CD4-positive, alpha-beta T cell (primary cell): ENCODE measurements at regions not wholly inside any gene's neighbourhood (a gene's known extent, or its start where the extent isn't known, plus 50 kb on each side); places are given as distances from the start of the nearest gene placed in this dataset.

Source experiments
- ATAC-seq: fragments of 200-7000 bp; cut with Tn5 transposase; one replicate; pipeline ENCODE4 v1.10.0; 2022; ENCODE audit warnings: mild to moderate bottlenecking; ENCODE audit not compliant: poor library complexity
- CTCF ChIA-PET: fragments of 350-600 bp; sonication (Branson Sonifier 250); formaldehyde crosslinking; loops from one replicate; lab custom pipeline; 2021; ENCODE audit warnings: antibody characterized with exemption, inconsistent platforms; lab: Charles Lee
- POLR2A ChIA-PET: fragments of 350-600 bp; sonication (Branson Sonifier 250); formaldehyde crosslinking; loops from one replicate; lab custom pipeline; 2021; ENCODE audit warnings: antibody characterized with exemption, inconsistent platforms; lab: Charles Lee
- DNase-seq, 14 experiments: peaks; one replicate each; pipeline ENCODE4 v3.0.0-alpha.2; 2013 to 2020; ENCODE audit warnings: mixed read lengths in 2 of 14
- H3K27ac ChIP-seq, 2 donors: one replicate each; pipeline versions ENCODE4 v1.5.1 to v1.7.0; 2013; ENCODE audit warnings: low read length in 2 of 2, low read depth in 1 of 2, mild to moderate bottlenecking in 1 of 2
- H3K27me3 ChIP-seq, 2 experiments: 1 replicate in 1 of 2; 2 replicates in 1 of 2; pipeline versions ENCODE4 v1.6.1 to v1.7.0; 2013; ENCODE audit warnings: low read length in 2 of 2, control low read depth in 1 of 2, mild to moderate bottlenecking in 1 of 2, moderate library complexity in 1 of 2; ENCODE audit not compliant: insufficient read depth in 2 of 2, control insufficient read depth in 1 of 2
- H3K36me3 ChIP-seq: one replicate; pipeline ENCODE4 v1.6.1; 2013; ENCODE audit warnings: low read length, control low read depth; ENCODE audit not compliant: insufficient read depth
- H3K4me1 ChIP-seq: one replicate; pipeline ENCODE4 v1.6.1; 2013; ENCODE audit warnings: low read length, control low read depth; ENCODE audit not compliant: insufficient read depth
- H3K4me3 ChIP-seq: one replicate; pipeline ENCODE4 v1.5.1; 2013; ENCODE audit warnings: mild to moderate bottlenecking, low read length, moderate library complexity
- H3K9me3 ChIP-seq, 2 experiments: 1 replicate in 1 of 2; 2 replicates in 1 of 2; pipeline versions ENCODE4 v1.6.1 to v1.7.0; 2013; ENCODE audit warnings: low read length in 2 of 2, mild to moderate bottlenecking in 2 of 2, control low read depth in 1 of 2, moderate library complexity in 1 of 2; ENCODE audit not compliant: control insufficient read depth in 1 of 2, insufficient read depth in 1 of 2
- H3K27ac Mint-ChIP-seq: one replicate; pipeline ENCODE4 v1.8.0; 2020; ENCODE audit warnings: mixed read lengths
- H3K27me3 Mint-ChIP-seq: one replicate; pipeline ENCODE4 v1.8.0; 2021; ENCODE audit warnings: mixed read lengths
- H3K36me3 Mint-ChIP-seq: one replicate; pipeline ENCODE4 v1.8.0; 2021; ENCODE audit warnings: low read depth, mixed read lengths
- H3K4me1 Mint-ChIP-seq: one replicate; pipeline ENCODE4 v1.8.0; 2021; ENCODE audit warnings: low read depth, mixed read lengths
- H3K4me3 Mint-ChIP-seq: one replicate; pipeline ENCODE4 v1.8.0; 2020; ENCODE audit warnings: mild to moderate bottlenecking, mixed read lengths
- H3K9me3 Mint-ChIP-seq: one replicate; pipeline ENCODE4 v1.8.0; 2020; ENCODE audit warnings: mixed read lengths
- intact Hi-C, 2 experiments: fragments of 100-400 bp; cut with DNase I in 1 of 2; cut with micrococcal nuclease in 1 of 2; formaldehyde crosslinking; loops; one replicate each; pipeline versions ENCODE4 v1.15.1 to v1.9.0; 2023 to 2025; cut with DNase I, micrococcal nuclease
- TF ChIP-seq, protein P1 (sequence below): fragments of 200-600 bp; IDR thresholded peaks from one replicate; pipeline ENCODE4 v1.8.0; 2022; ENCODE audit warnings: antibody characterized with exemption, mild to moderate bottlenecking

GRCh38 chr19:30890033-30890432 lies 459.2 kb downstream of the TSHZ3 start:
- Mint-ChIP-seq H3K27me3 (peaks cover 20% of the 10 kb centered on the region), H3K36me3 (no peaks in the 10 kb centered on the region), H3K27ac (no peak overlapping the region), H3K4me3 (no peak overlapping the region), H3K9me3 (no peaks in the 10 kb centered on the region), H3K4me1 (no peaks in the 10 kb centered on the region)
- DNase-seq (no peak), ATAC-seq (no peak)
- TF ChIP-seq, protein P1, sequence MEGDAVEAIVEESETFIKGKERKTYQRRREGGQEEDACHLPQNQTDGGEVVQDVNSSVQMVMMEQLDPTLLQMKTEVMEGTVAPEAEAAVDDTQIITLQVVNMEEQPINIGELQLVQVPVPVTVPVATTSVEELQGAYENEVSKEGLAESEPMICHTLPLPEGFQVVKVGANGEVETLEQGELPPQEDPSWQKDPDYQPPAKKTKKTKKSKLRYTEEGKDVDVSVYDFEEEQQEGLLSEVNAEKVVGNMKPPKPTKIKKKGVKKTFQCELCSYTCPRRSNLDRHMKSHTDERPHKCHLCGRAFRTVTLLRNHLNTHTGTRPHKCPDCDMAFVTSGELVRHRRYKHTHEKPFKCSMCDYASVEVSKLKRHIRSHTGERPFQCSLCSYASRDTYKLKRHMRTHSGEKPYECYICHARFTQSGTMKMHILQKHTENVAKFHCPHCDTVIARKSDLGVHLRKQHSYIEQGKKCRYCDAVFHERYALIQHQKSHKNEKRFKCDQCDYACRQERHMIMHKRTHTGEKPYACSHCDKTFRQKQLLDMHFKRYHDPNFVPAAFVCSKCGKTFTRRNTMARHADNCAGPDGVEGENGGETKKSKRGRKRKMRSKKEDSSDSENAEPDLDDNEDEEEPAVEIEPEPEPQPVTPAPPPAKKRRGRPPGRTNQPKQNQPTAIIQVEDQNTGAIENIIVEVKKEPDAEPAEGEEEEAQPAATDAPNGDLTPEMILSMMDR = no peak
- Histone ChIP-seq H3K36me3 (no peaks in the 10 kb centered on the region), H3K27me3 (peaks cover 0 to 3% of the 10 kb centered on the region in 2 experiments), H3K4me3 (no peak overlapping the region), H3K27ac (no peak overlapping the region), H3K9me3 (no peaks in the 10 kb centered on the region), H3K4me1 (no peaks in the 10 kb centered on the region)
- ChIA-PET CTCF (no interaction called here), POLR2A (no interaction called here)
- intact Hi-C loops = no loop called here

- Histone ChIP-seq H3K36me3 (no peaks in the 10 kb centered on the region), H3K9me3 (peaks cover 0 to 8% of the 10 kb centered on the region in 2 experiments), H3K27me3 (peaks cover 0 to 3% of the 10 kb centered on the region in 2 experiments), H3K4me3 (no peak overlapping the region), H3K4me1 (no peaks in the 10 kb centered on the region), H3K27ac (no peak overlapping the region)
- Mint-ChIP-seq H3K27me3 (peaks cover 20% of the 10 kb centered on the region), H3K4me3 (no peak overlapping the region), H3K9me3 (no peaks in the 10 kb centered on the region), H3K27ac (no peak overlapping the region), H3K4me1 (no peaks in the 10 kb centered on the region), H3K36me3 (no peaks in the 10 kb centered on the region)
- POLR2A ChIA-PET = no interaction called here
- intact Hi-C loops = no loop called here
- CTCF ChIA-PET = no interaction called here
- DNase-seq (no peak), ATAC-seq (no peak)
- TF ChIP-seq, protein P1 = no peak
Measured at GRCh38 chr19:30888937-30889336, 460.3 kb downstream of the TSHZ3 start.

- TF ChIP-seq, protein P1 = no peak
- peaks cover 20% of the 10 kb centered on the region for H3K27me3 Mint-ChIP-seq
- intact Hi-C loops = no loop called here
Measured at GRCh38 chr19:30887042-30887441, 462.2 kb downstream of the TSHZ3 start.

More at GRCh38 chr19:30887042-30887441, 462.2 kb downstream of the TSHZ3 start:
- Histone ChIP-seq H3K27me3 (peaks cover 0 to 3% of the 10 kb centered on the region in 2 experiments), H3K27ac (no peak overlapping the region), H3K36me3 (no peaks in the 10 kb centered on the region), H3K9me3 (peaks cover 0 to 8% of the 10 kb centered on the region in 2 experiments), H3K4me3 (no peak overlapping the region), H3K4me1 (no peaks in the 10 kb centered on the region)
- no peak overlapping the region for H3K27ac Mint-ChIP-seq
- ChIA-PET POLR2A (no interaction called here), CTCF (no interaction called here)
- H3K4me3 Mint-ChIP-seq = no peak overlapping the region
- H3K9me3 Mint-ChIP-seq = no peaks in the 10 kb centered on the region
- no peak for DNase-seq
- H3K36me3 Mint-ChIP-seq = no peaks in the 10 kb centered on the region
- no peak for ATAC-seq
- H3K4me1 Mint-ChIP-seq = no peaks in the 10 kb centered on the region
